GM19468 (cell line): ENCODE measurements at regions not wholly inside any gene's neighbourhood (a gene's known extent, or its start where the extent isn't known, plus 50 kb on each side); places are given as distances from the start of the nearest gene placed in this dataset.
"Not testable (repeated sequence)": the region's sequence is repeated elsewhere in the genome, so short reads cannot be mapped to it uniquely, and the experiment has no call there.

Experiments used
- ATAC-seq: cut with Tn5 transposase; IDR thresholded peaks from one replicate; pipeline ENCODE4 v1.9.1; 2021; ENCODE audit warnings: mild to moderate bottlenecking, moderate library complexity, moderate number of reproducible peaks; ENCODE audit not compliant: unreplicated experiment; ENCODE audit errors: extremely low read depth

DNA sequence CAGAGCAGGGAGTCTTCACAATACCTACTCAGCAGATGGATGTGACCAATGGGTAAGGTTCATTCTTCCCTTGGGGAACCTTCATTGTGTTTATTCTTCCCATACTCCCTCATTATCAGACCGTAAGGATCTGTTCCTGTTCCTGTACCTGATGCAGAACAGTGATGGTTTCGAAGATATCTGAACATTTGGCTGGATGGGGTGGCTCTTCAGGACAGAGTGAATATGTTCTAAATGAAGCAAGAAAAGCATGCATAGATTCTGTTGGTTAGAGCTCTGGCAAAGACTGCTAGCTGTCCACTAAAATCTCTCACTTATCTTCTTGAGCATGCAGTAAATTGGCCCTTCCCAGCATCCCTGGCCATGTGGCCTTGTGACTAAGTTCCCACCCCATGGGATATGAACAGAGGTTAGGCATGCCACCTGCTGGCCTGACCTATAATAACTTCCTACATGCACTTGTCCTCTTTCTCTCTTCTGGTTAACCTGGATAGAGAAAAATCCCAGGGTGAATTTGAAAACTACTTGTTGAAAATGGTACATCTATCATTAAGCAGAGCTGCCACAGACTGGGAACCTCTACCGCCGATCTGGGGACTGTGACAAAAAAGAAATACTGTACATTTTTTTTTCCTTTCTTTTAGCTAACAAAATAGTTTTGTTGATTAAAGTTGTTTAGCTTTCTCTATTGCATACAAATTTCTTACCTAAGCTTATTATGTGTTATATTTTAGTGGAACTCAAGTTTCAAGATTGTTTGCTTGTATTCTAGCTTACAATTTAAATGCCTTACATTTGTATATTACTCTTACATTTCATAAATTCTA, 60.0 kb upstream of the BANK1 start:
- peak; percentile 55 for ATAC-seq

DNA sequence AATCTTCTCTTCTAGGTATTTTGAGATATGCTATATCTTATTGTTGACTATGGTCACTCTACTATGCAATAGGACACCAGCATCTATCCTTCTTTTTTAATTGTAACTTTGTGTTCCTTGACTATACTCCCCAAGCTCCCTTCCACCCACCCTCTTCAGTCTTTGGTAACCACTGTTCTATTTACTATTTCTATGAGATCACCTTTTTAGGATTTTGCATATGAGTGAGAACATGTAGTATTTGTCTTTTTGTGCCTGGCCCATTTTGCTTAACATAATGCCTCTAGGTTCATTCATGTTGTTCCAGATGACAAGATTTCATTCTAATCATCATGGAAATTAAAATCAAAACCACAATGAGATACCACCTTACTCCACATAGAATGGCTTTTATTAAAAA, 63.3 kb upstream of the BANK1 start:
- ATAC-seq = no peak

DNA sequence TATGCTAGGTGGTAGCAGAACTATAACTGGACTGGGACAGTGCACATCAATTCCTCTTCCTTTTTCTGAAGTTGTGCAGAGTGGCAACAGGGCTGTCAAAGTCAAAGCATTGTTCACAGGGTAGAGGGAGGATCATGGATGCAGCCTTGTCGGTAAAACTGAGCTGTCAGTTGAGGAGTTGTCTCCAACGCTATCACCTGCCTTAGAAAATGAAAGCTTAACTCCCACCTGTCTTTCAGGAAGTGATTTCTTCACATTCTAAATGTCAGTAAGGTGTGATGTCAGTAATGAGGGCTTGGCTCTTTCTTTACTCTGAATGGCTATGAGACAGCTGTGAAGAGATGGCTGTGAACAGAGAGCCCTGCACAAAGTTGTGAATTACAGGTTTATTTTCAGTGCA, 66.4 kb upstream of the BANK1 start:
- no peak for ATAC-seq

DNA sequence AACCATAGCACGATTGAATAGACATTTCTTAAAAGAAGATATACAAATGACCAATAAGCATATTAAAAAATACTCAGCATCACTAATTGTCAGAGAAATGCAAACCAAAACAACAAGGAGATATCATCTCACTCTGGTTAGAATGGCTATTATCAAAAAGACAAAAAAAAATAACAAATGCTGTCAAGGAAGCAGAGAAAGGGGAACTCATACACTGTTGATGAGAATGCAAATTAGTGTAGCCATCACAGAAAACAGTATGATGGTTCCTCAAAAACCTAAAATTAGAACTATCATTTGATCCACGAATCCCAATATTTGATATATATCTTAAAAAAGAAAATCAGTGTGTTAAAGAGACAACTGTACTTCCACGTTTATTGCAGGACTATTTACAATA, 71.7 kb upstream of the BANK1 start:
- ATAC-seq = no peak

DNA sequence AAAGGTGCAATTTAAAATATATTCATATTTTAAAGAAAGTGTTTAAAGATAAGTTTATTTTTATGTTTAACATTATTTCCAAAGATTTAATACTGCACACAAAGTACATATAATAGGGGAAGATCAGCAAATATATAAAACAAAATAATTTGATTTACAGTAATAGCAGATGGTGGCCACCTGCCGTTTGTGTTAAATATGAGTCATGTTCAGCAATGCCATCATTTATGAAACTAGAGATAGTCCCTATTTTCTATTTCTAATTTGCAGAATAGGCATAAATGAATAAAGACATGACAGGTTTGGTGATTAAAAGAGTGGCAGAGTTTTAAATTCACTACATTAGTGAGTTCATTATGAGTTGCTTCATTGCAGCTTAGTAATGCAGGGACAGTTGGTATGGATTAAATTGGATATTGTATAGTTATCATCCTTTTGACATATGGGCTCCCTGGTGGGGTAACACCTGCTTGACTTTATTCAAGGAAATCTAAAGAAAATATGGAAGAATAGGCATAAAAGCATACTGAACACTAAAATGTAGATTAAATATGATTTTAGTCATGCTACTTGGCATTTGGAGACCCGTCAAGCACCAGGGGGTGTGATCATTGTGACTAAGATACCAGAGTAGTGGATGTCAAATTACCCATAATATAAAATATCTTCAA, 78.8 kb upstream of the BANK1 start:
- no peak for ATAC-seq

DNA sequence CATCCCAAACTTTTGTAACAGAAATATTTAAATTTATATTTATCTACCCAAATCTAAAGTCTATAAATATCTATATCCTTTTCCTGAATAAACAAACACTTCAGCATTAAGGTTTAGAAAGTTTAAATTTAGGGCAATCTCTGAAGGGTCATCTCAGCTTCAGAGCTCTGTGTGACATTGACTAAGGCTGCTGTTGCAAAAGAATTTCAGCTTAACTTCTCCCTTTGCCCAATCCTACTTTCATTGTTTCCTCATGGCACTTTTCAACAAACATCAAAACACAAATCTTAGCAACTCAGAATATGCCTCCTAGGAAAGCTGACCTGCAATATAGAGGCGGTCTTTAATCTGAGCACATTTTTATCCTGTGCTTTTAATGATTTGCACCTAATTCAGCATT, 79.7 kb upstream of the BANK1 start:
- ATAC-seq = no peak

DNA sequence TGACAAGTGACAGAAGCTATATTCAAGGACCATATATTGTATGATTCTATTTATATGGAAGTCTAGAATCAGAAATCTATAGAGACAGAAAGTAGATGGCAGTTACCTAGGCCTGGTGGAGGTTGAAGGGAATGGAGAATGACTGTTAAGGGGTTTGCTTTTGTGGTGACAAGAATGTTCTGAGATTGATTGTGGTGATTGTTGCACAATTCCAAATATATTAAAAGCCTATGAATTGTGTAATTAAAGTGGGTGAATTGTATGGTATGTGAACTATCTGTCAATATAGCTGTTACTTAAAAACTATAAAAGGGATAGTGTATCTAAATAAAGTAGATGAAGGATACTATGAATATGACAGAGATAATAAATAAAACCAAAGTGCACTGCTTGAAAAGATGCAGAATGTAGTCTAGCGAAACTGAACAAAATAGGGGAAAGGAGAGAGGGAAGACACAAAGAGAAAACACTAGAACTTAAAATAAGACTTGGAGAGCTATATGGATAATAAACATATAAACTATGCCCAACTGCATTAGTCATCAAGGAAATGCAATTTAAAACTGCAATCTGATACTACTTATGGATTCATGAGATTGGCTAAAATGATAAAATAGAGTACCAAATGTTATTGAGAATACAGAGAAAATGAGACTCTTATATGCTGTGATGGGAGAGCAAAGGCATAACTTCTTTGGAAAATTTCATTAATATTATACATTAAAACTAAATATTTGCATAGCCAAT, 82.1 kb upstream of the BANK1 start:
- no peak for ATAC-seq

DNA sequence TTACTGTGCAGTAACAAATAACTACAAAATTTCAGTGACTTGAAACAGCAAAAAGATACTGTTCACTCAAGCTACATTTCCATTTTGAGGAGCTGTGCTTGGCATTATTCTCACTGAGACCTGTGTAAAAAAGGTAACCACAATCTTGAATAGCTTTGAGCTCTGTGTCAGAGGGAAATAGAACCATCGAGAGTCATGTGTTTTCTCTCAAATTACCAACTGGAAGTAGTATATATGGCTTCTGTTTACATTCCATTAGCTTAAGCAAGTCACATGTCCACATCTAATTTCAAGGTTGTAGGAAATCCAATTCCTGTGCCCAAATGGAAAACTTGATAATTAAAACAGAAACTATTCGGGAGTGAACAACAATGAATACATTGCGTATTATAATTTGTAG, 82.9 kb upstream of the BANK1 start:
- ATAC-seq = no peak

DNA sequence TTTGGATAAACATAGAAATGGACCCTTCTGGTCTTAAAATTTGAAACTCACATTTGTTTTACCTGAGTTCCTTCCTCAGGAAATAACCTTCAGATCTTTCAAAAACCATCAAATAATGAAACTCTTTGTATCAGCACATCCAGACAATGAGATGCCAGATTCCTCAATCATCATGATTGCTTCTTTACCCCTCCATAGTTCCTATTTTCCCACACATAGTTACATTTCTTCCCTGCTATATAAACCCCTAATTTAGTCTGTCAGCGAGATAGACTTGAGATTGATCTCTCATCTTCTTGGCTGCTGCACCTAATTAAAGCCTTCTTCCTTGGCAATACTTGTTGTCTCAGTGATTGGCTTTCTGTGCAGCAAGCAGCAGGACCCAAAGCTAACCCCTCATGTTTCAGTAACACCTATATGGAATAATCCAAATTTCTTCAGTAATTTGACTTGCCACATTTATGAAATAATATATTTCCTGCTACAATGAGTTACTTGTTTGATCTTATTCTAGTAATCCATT, 83.9 kb upstream of the BANK1 start:
- ATAC-seq = no peak

DNA sequence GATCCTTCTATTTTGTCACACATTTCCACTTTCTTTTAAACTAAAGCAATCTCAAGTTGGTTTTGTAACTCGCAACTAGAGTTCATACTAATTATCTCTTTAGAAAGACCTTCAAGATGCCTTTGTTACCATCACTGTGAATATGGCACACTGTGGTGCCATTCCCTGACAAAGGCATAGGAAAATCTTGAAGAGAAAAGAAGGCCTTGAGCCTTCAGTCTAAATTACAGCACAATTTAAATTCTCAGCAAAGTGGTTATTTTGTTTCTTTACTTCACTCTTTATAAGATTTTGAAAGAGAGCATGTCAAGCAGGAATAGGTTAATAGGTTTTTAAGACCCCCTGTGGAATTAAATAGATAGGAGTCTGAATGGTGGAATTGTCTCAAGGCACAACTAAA, 89.0 kb upstream of the BANK1 start:
- no peak for ATAC-seq

DNA sequence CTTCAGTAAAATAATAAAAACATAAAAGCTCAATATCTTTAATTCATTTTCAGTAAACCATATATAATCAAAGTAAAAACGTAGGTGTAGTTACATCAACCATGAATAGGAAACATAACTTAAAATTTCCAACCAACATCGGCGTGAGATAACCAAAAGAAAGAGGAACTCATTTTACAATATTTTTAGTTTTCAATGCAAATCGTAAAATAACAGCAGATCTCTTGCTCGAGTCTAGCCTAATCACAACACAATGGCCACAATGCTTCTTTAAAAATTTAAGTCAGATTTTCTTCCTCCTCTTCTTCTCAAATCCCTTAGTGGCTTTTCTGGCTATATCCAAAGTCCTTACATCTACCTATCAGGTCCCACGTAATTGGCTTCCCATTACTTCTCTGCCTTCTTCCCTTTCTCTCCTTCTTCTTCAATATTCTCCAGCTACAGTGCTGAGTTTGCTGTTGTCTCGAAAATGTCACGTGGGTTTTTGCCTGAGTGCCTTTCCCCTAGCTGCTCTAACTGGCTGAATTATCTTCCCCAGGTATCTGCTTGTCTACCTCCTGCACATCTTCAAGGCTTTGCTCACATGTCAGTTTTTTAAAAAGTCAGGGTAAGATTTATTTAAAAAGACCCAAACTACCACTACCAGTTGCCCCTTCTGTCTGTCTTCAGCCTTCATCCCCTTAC, 90.9 kb upstream of the BANK1 start:
- no peak for ATAC-seq

DNA sequence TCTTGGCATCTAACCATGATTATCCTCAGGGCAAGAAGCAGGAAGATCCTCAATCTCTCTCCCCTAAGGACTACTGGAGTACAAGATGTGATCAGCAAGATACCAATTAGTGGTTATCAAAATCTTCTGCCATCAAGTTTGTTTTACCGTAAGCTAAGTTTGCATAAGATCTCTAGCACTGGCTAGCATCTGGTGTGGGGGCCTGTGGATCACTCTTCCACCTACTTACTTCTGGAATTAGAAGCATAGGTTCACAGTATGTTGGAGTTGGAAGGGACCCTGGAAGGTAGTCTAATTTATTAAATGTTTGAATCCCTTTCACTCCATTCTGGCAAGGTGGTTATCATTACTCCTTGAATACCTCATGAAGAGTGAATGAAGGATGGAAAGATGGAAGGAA, 93.3 kb upstream of the BANK1 start:
- ATAC-seq = no peak

DNA sequence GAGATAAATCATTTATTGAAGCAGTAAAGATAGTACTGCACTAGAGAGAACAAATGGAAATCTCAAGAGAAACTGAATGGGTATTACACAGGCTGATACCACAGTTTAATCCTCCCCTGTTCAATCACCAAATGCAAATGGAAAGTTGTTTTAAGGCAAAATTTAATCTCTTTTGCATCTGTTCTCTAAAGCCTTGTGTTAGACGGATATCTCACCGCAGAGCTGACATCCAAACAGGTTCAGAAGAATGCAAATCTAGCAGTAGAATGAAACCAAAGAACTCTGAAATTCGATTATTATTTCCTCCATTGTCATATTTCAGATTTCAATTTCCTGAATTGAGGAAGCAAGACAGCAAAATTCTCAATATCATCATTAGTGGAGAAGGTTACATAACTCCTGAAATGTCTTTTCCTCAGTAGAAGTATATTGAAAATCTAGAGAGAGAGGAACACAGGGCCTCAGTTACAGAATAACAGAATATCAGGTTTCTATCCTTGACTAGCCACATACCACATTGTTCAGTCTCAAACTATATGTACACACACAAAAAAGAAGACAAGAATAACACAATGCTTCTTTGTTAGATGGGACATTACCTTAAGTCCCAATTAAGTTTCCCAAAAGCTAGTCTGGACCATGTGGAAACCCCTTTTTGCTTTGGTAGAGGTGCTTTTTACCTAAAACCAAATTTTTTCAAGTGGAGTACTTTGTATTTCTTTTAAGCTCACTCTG, 94.1 kb upstream of the BANK1 start:
- ATAC-seq = no peak

DNA sequence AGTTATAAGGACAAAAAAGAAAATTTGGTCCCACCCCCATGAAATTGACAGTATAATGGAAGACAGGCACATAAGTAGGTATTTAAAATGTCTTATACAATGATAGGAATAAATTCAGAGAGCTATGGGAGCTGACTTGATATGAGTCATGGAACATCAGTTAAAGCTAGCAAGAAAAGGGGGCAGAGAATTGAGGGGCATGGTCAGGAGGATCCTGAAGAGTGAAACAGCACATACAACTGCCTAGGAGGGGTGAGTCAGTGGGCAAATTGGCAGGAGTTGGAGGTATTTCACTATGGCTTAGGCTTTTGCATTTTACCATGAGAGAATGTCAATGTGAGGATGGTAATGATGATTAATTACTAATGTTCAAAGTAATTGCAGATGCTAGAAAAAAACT, 95.4 kb upstream of the BANK1 start:
- no peak for ATAC-seq

DNA sequence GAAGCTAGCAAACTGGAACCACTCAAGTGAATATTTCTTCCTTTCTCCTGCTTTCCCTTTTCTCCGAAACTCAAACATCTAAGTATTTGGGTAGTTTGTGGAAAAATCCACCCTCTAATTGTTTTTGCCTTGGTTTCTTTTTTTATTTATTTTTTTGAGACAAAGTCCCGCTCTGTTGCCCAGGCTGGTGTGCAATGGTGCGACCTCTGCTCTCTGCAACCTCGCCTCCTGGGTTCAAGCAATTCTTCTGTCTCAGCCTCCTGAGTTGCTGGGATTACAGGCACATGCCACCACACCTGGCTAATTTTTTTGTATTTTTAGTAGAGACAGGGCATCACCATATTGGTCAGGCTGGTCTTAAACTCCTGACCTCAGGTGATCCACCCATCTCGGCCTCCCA, 96.1 kb upstream of the BANK1 start:
- not testable (repeated sequence) for ATAC-seq

DNA sequence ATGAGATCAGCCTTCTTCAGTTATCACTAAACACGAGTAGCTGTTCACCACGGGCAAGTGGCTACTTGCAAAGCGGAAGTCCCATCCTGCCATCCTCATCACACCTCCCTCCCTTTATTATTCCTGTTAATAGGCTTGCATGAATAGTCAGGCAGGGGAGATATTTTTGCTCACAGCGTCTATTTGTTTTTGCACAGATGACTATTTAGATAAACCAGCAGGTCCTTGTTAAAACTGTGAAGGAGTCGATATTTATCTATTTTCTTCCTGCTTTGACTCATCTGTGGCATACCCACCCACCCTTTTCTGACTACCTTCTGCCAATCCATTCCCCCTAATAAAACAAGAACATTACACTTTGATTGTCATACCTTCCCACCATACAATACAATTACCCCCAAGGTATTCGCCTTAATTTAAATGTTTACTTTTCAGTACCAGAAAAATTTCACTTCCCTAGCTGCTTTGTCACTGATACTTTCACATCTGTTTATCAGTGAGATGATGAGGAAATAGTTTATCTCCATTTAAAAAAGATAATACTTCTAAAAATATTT, 96.6 kb upstream of the BANK1 start:
- ATAC-seq = peak; percentile 30

DNA sequence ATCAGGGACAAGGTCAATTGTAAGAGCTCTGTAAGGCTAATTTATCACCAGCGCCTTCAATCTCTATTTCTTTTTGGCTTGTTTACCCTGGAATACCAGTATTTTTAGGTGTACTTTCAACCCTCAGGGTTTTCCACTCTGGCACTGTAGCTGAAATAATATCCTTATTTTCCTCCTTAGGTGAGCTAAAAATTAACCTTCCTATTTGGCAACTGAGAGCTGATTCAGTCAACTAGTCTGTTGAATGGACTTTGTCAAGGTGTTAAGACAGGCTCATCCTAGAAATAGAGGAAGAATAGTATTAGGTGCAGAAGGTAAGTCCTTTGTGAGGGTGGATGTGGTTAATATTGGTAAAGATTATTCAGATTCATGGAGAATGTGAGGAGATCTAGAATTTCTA, 101.3 kb upstream of the BANK1 start:
- no peak for ATAC-seq

DNA sequence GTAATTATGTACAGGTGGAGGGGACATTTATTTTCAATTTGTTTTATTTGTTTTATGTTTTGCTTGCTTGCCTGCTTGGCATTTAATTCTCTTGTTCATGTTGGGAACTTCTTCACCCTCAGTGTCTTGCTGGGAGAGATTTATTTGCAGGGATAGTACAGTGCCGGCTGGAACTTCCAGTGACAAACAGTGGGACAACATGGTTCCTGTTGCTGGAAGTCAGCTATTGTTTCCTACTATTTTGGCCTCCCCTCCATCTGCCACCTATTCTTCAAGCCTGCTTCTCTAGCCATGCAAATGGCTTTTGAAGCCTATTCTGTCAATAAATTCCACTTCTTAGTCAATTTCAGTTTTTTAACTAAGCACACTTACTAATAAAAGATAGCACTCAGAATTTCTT, 105.4 kb upstream of the BANK1 start:
- no peak for ATAC-seq

DNA sequence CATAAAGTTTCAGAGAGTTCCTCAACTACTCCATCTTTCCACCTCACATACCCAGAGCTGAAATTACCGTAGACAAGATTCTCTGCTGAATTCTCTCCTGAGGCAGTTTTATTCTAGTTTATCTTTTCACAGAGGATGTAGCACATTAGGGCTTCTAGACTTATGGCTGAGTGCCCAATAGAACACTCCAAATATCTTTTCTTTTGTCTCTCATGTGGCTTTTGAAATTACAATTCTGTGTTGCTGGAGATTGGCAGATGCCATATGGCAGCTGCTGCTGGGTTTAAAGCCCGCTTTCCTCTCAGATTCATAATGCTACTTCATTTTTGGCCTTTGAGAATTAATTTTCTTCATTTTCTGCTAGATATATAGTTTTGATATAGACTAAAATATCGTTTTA, 107.6 kb upstream of the BANK1 start:
- ATAC-seq = no peak

DNA sequence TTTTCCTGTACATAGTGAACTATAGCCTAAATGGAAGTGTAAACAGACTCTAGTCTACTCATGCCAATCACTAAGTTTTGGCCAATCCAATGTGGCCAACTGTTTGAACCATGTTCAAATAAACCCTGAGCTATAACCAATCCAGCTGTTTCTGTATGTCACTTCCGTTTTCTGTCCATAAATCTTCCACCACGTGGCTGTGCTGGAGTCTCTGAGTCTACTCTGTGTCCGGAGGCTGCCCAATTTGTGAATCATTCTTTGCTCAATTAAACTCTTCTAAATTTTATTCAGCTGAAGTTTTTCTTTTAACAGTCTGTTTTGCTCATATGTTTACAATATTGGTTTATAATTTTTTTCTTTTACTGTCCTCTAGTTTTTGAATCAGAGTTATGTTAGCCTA, 112.3 kb upstream of the BANK1 start:
- no peak for ATAC-seq
